GM18868 (cell line): ENCODE measurements at regions not wholly inside any gene's neighbourhood (a gene's known extent, or its start where the extent isn't known, plus 50 kb on each side); places are given as distances from the start of the nearest gene placed in this dataset.

Experiments
- ATAC-seq: cut with Tn5 transposase; IDR thresholded peaks from one replicate; pipeline ENCODE4 v1.9.1; 2021; ENCODE audit warnings: mild to moderate bottlenecking, moderate library complexity; ENCODE audit not compliant: unreplicated experiment

GRCh38 chr18:23341983-23342382 lies 111.1 kb upstream of the RIOK3 start:
- no peak for ATAC-seq

GRCh38 chr18:23342506-23342905 lies 110.6 kb upstream of the RIOK3 start:
- ATAC-seq, result no peak

- ATAC-seq, result no peak
Observed at GRCh38 chr18:23350188-23350587, 102.9 kb upstream of the RIOK3 start.

- no peak for ATAC-seq
Observed at GRCh38 chr18:23351521-23351920, 101.6 kb upstream of the RIOK3 start.

- ATAC-seq, result no peak
Observed at GRCh38 chr18:23352042-23352441, 101.0 kb upstream of the RIOK3 start.

- ATAC-seq, result peak; percentile 54
Observed at GRCh38 chr18:23353459-23353858, 99.6 kb upstream of the RIOK3 start.

GRCh38 chr18:23354625-23355024 lies 98.5 kb upstream of the RIOK3 start:
- ATAC-seq, result no peak

GRCh38 chr18:23355206-23355605 lies 97.9 kb upstream of the RIOK3 start:
- no peak for ATAC-seq

GRCh38 chr18:23356424-23356823 lies 96.7 kb upstream of the RIOK3 start:
- ATAC-seq, result no peak

GRCh38 chr18:23356915-23357601 lies 96.0 kb upstream of the RIOK3 start:
- no peak for ATAC-seq

GRCh38 chr18:23357996-23358594 lies 95.0 kb upstream of the RIOK3 start:
- ATAC-seq, result no peak

GRCh38 chr18:23359421-23359820 lies 93.7 kb upstream of the RIOK3 start:
- ATAC-seq, result no peak

- ATAC-seq, result no peak
Observed at GRCh38 chr18:23363865-23364570, 89.1 kb upstream of the RIOK3 start.

- no peak for ATAC-seq
Observed at GRCh38 chr18:23365602-23366001, 87.5 kb upstream of the RIOK3 start.

GRCh38 chr18:23369266-23369665 lies 83.8 kb upstream of the RIOK3 start:
- ATAC-seq, result no peak

- ATAC-seq, result no peak
Observed at GRCh38 chr18:23373570-23373969, 79.5 kb upstream of the RIOK3 start.

- peak; percentile 87 for ATAC-seq
Observed at GRCh38 chr18:23377669-23378301, 75.3 kb upstream of the RIOK3 start.

GRCh38 chr18:23378302-23378686 lies 74.8 kb upstream of the RIOK3 start:
- ATAC-seq, result no peak

- no peak for ATAC-seq
Observed at GRCh38 chr18:23380001-23380550, 73.0 kb upstream of the RIOK3 start.

- no peak for ATAC-seq
Observed at GRCh38 chr18:23380817-23381216, 72.3 kb upstream of the RIOK3 start.

GRCh38 chr18:23383494-23383893 lies 69.6 kb upstream of the RIOK3 start:
- no peak for ATAC-seq
